MCF 10A (cell line): ENCODE measurements at regions not wholly inside any gene's neighbourhood (a gene's known extent, or its start where the extent isn't known, plus 50 kb on each side); places are given as distances from the start of the nearest gene placed in this dataset.
"Not testable (repeated sequence)": the region's sequence is repeated elsewhere in the genome, so short reads cannot be mapped to it uniquely, and the experiment has no call there.

Experiments
- BruUV-seq: library from RNA; stranded (reverse); fragments of 400-500 nt; replicated peaks from 2 replicates; lab custom pipeline; 2021; lab: Mats Ljungman, UMichigan
- CTCF ChIA-PET: fragments of 300-600 bp; sonication (Branson Sonifier 250); formaldehyde crosslinking; extraction: SDS; loops from one replicate; lab custom pipeline; 2021; ENCODE audit warnings: antibody characterized with exemption, inconsistent platforms; lab: Yijun Ruan, JAX
- POLR2A ChIA-PET: fragments of 300-600, 350-650 bp; sonication (Branson Sonifier 250); formaldehyde crosslinking; extraction: SDS; loops from one replicate; lab custom pipeline; 2020; ENCODE audit warnings: antibody characterized with exemption, inconsistent platforms; lab: Yijun Ruan, JAX
- DNase-seq: peaks from one replicate; pipeline ENCODE4 v3.0.0-alpha.2; 2018; ENCODE audit not compliant: unreplicated experiment
- H3K27ac Mint-ChIP-seq: one replicate; pipeline ENCODE4 v1.8.0; 2022; ENCODE audit warnings: mild to moderate bottlenecking, low read depth, mixed read lengths; ENCODE audit not compliant: unreplicated experiment
- H3K27me3 Mint-ChIP-seq: one replicate; pipeline ENCODE4 v1.8.0; 2022; ENCODE audit warnings: mixed read lengths; ENCODE audit not compliant: insufficient read depth, unreplicated experiment
- H3K36me3 Mint-ChIP-seq: one replicate; pipeline ENCODE4 v1.8.0; 2022; ENCODE audit warnings: mild to moderate bottlenecking, moderate library complexity, mixed read lengths; ENCODE audit not compliant: insufficient read depth, unreplicated experiment
- H3K4me1 Mint-ChIP-seq: one replicate; pipeline ENCODE4 v1.8.0; 2022; ENCODE audit warnings: mixed read lengths; ENCODE audit not compliant: insufficient read depth, unreplicated experiment
- H3K4me3 Mint-ChIP-seq: one replicate; pipeline ENCODE4 v1.8.0; 2022; ENCODE audit warnings: mild to moderate bottlenecking, moderate library complexity, mixed read lengths; ENCODE audit not compliant: unreplicated experiment
- H3K9me3 Mint-ChIP-seq: one replicate; pipeline ENCODE4 v1.8.0; 2022; ENCODE audit warnings: mixed read lengths; ENCODE audit not compliant: unreplicated experiment
- CTCF ChIP-seq: fragments of 200-600 bp; IDR thresholded peaks from one replicate; pipeline ENCODE4 v1.8.0; 2022; ENCODE audit warnings: antibody characterized with exemption, mild to moderate bottlenecking; ENCODE audit not compliant: unreplicated experiment
- intact Hi-C: fragments of 100-400 bp; cut with micrococcal nuclease; formaldehyde crosslinking; loops from 2 replicates; pipeline ENCODE4 v1.14.1; 2022

DNA sequence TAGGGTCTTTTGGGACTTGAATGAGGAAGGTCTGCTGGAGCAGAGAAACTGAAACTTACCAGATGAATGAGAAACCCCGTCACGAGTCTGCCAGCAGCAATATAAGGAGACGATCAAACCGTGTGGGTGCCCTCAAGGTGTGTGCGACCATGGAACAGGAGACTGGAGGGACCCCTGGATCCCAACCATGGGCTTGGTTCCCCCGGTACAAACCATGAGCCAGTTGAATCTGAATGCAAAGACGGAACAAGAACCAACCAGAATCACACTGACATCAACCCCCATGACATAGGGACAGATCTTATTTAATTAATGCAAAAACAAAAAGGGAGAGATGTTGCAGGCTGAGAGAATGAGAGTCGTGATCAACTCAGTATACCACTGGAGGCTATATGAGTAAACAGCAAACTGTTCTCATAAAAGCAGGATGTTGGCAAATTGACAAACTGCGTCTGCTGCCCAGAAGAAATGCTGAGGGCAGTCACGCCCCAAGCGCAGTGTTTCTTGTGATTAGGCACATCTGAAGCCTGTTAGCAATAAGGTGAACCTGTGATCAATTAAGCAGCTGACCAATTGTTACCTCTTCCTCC lies 475.5 kb upstream of the ACO1 start:
- H3K9me3 Mint-ChIP-seq = no peaks in the 10 kb centered on the region
- no peak for TF ChIP-seq CTCF
- no TSS peak for BruUV-seq
- ChIA-PET POLR2A (no interaction called here), CTCF (interaction anchor here (1.0 kb wide), 1 partner anchor 357 kb away, joined by 3 read pairs; no protein-coding TSS in a partner anchor)
- H3K4me3 Mint-ChIP-seq = peak overlapping the region; percentile 19
- intact Hi-C loops = loop anchor here (5.0 kb wide), 1 partner anchor 443 kb away; no protein-coding TSS in a partner anchor
- peak; percentile 67 for DNase-seq
- peaks cover 5% of the 10 kb centered on the region for H3K36me3 Mint-ChIP-seq
- peaks cover 22% of the 10 kb centered on the region for H3K4me1 Mint-ChIP-seq
- no peaks in the 10 kb centered on the region for H3K27me3 Mint-ChIP-seq
- peak overlapping the region; percentile 41 for H3K27ac Mint-ChIP-seq

DNA sequence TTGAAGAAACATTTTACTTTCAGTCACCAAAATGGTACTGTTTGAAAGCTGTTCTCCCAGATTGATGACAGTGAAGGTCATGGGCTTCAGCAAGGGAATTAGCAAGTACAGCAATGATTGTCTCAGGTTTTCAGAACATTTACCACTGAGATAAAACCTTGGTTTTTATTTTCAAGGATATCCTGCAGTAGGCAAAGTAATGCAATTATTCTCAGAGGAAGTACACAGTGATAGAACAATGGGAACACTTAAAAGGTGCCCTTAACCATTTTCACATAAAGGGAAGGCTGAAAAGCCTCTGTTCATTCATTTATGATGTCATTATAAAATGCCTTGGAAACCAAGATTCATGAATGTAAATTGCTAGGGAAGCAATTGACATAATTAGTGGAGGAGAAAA lies 471.8 kb upstream of the ACO1 start:
- no peak for TF ChIP-seq CTCF
- peaks cover 11% of the 10 kb centered on the region for H3K27me3 Mint-ChIP-seq
- no peak for DNase-seq
- no TSS peak for BruUV-seq
- CTCF ChIA-PET = no interaction called here
- POLR2A ChIA-PET = no interaction called here
- H3K36me3 Mint-ChIP-seq = peaks cover 5% of the 10 kb centered on the region
- H3K27ac Mint-ChIP-seq = no peak overlapping the region
- H3K4me1 Mint-ChIP-seq = peaks cover 26% of the 10 kb centered on the region
- intact Hi-C loops = no loop called here
- H3K4me3 Mint-ChIP-seq = no peak overlapping the region
- no peaks in the 10 kb centered on the region for H3K9me3 Mint-ChIP-seq

GRCh38 chr9:31916591-31917241 lies 467.7 kb upstream of the ACO1 start:
- CTCF ChIA-PET = interaction anchor here (0.6 to 4.0 kb wide), 20 partner anchors 9 to 998 kb away, joined by 3 to 50 read pairs (median 4); no protein-coding TSS in a partner anchor
- Mint-ChIP-seq H3K27me3 (peaks cover 11% of the 10 kb centered on the region), H3K4me1 (peaks cover 5% of the 10 kb centered on the region), H3K4me3 (no peak overlapping the region), H3K27ac (no peak overlapping the region), H3K36me3 (no peaks in the 10 kb centered on the region), H3K9me3 (no peaks in the 10 kb centered on the region)
- BruUV-seq = no TSS peak
- intact Hi-C loops = loop anchor here (1.0 kb wide), 1 partner anchor 335 kb away; no protein-coding TSS in a partner anchor
- POLR2A ChIA-PET = interaction anchor here (1.0 kb wide), 1 partner anchor 335 kb away, joined by 5 read pairs; no protein-coding TSS in a partner anchor
- TF ChIP-seq CTCF = peak; percentile 19
- peak; percentile 58 for DNase-seq

- H3K9me3 Mint-ChIP-seq = peaks cover 12% of the 10 kb centered on the region
- DNase-seq = peak; percentile 18
- H3K27me3 Mint-ChIP-seq, intact Hi-C loops, H3K36me3 Mint-ChIP-seq, CTCF ChIA-PET, H3K4me3 Mint-ChIP-seq, H3K4me1 Mint-ChIP-seq, H3K27ac Mint-ChIP-seq, BruUV-seq, POLR2A ChIA-PET: not testable (repeated sequence)
Observed at GRCh38 chr9:31937737-31938136, 446.7 kb upstream of the ACO1 start.
